Suprapubic skin (tissue), 4 donors: ENCODE measurements at regions not wholly inside any gene's neighbourhood (a gene's known extent, or its start where the extent isn't known, plus 50 kb on each side); places are given as distances from the start of the nearest gene placed in this dataset.

Source experiments
- DNase-seq, 2 donors: peaks; one replicate each; pipeline ENCODE4 v3.0.0-alpha.2; 2019; ENCODE audit warnings: low spot score in 2 of 2
- H3K27ac ChIP-seq: fragments of 200-600 bp; sonication (generic); one replicate; pipeline ENCODE4 v1.5.1; 2019
- H3K27me3 ChIP-seq: fragments of 200-600 bp; sonication (generic); one replicate; pipeline ENCODE4 v1.5.1; 2019
- H3K36me3 ChIP-seq: fragments of 200-600 bp; sonication (generic); one replicate; pipeline ENCODE4 v1.5.1; 2019
- H3K4me1 ChIP-seq: fragments of 200-600 bp; sonication (generic); one replicate; pipeline ENCODE4 v1.5.1; 2019
- H3K4me3 ChIP-seq: fragments of 200-600 bp; sonication (generic); one replicate; pipeline ENCODE4 v1.5.1; 2019; ENCODE audit warnings: mild to moderate bottlenecking
- H3K9me3 ChIP-seq: fragments of 200-600 bp; sonication (generic); one replicate; pipeline ENCODE4 v1.5.1; 2019
- EP300 ChIP-seq: sonication (generic); formaldehyde crosslinking; IDR thresholded peaks from one replicate; pipeline ENCODE4 v1.6.1; 2017; ENCODE audit warnings: antibody characterized with exemption
- POLR2A ChIP-seq, 2 donors: fragments of 450-650 bp; IDR thresholded peaks; one replicate each; pipeline ENCODE4 v1.6.1; 2017; ENCODE audit warnings: antibody characterized with exemption in 2 of 2, mild to moderate bottlenecking in 2 of 2, moderate library complexity in 2 of 2
- POLR2AphosphoS5 ChIP-seq, 3 donors: sonication (generic); formaldehyde crosslinking; IDR thresholded peaks; one replicate each; pipeline ENCODE4 v1.6.1; 2017; ENCODE audit warnings: antibody characterized with exemption in 3 of 3
- WGBS: methylation state at CpG from one replicate; pipeline ENCODE4 v1.1.5; 2018; 5-methylcytosine and 5-hydroxymethylcytosine counted together
- TF ChIP-seq, protein P1 (sequence below), 2 donors: fragments of 200-600 bp in 1 of 2; fragments of 450-650 bp in 1 of 2; sonication (generic) in 1 of 2; IDR thresholded peaks; one replicate each; pipeline ENCODE4 v1.5.1; 2016 to 2019; ENCODE audit warnings: antibody characterized with exemption in 2 of 2, mild to moderate bottlenecking in 1 of 2, moderate library complexity in 1 of 2

GRCh38 chr13:99737481-99738245 lies 233.9 kb downstream of the ZIC5 start:
- Histone ChIP-seq H3K27me3 (no peaks in the 10 kb centered on the region), H3K36me3 (no peaks in the 10 kb centered on the region), H3K27ac (no peak overlapping the region), H3K4me3 (no peak overlapping the region), H3K9me3 (no peaks in the 10 kb centered on the region), H3K4me1 (no peaks in the 10 kb centered on the region)
- DNase-seq, result no peak
- WGBS, result 93% methylated on average over 8 of the region's 8 CpGs
- TF ChIP-seq, protein P1, sequence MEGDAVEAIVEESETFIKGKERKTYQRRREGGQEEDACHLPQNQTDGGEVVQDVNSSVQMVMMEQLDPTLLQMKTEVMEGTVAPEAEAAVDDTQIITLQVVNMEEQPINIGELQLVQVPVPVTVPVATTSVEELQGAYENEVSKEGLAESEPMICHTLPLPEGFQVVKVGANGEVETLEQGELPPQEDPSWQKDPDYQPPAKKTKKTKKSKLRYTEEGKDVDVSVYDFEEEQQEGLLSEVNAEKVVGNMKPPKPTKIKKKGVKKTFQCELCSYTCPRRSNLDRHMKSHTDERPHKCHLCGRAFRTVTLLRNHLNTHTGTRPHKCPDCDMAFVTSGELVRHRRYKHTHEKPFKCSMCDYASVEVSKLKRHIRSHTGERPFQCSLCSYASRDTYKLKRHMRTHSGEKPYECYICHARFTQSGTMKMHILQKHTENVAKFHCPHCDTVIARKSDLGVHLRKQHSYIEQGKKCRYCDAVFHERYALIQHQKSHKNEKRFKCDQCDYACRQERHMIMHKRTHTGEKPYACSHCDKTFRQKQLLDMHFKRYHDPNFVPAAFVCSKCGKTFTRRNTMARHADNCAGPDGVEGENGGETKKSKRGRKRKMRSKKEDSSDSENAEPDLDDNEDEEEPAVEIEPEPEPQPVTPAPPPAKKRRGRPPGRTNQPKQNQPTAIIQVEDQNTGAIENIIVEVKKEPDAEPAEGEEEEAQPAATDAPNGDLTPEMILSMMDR (IDR thresholded peaks at IDR 0.05), result no peak
- TF ChIP-seq POLR2AphosphoS5 (IDR thresholded peaks at IDR 0.05), result no peak
- TF ChIP-seq POLR2A (IDR thresholded peaks at IDR 0.05), result no peak
- no peak for TF ChIP-seq EP300

GRCh38 chr13:99736541-99736940 lies 235.0 kb downstream of the ZIC5 start:
- H3K27ac ChIP-seq, result no peak overlapping the region
- 82% methylated on average over 3 of the region's 3 CpGs for WGBS
- H3K27me3 ChIP-seq, result no peaks in the 10 kb centered on the region
- no peaks in the 10 kb centered on the region for H3K36me3 ChIP-seq
- TF ChIP-seq, protein P1 (IDR thresholded peaks at IDR 0.05), result no peak
- TF ChIP-seq POLR2AphosphoS5 (IDR thresholded peaks at IDR 0.05) (no peak), POLR2A (IDR thresholded peaks at IDR 0.05) (no peak), EP300 (no peak)
- no peak overlapping the region for H3K4me3 ChIP-seq
- no peak for DNase-seq
- H3K9me3 ChIP-seq, result no peaks in the 10 kb centered on the region
- H3K4me1 ChIP-seq, result no peaks in the 10 kb centered on the region

DNA sequence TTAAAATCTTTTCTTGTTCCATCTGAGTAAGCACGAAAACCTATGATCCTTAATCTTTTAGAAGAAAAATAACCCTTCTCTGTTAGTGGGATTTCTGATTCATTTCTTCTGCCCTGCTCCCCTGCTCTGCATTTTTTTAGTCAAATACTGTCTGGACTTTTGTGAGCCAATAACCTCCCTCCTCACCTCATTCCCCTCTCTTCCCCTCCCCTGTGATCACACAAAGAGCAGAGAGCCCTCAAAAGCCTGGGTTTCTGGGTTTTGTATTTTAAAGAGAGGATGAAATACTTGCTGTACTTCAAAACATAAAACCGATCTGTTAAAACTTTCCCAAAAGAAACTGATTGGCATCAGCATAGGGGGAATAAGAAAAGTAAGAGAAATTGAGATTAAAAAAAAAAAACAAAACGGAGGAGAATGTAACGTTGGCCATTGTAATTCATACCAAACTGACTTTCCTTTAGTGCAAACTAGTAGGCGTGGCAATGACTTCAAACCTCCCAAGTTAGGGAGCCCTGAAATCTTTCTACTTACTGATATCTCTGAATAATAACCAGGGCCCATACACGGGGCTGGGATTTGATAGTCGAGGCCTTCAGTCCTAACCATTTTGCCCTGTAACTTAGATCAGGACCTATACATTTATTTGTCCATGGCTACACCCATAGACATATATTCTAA lies 232.9 kb downstream of the TM9SF2 start:
- no peaks in the 10 kb centered on the region for H3K9me3 ChIP-seq
- TF ChIP-seq POLR2AphosphoS5 (IDR thresholded peaks at IDR 0.05) (no peak), POLR2A (IDR thresholded peaks at IDR 0.05) (no peak), EP300 (no peak)
- TF ChIP-seq, protein P1 (IDR thresholded peaks at IDR 0.05), result no peak
- WGBS, result 72% methylated on average over 7 of the region's 7 CpGs
- H3K4me1 ChIP-seq, result no peaks in the 10 kb centered on the region
- no peak overlapping the region for H3K4me3 ChIP-seq
- no peaks in the 10 kb centered on the region for H3K27me3 ChIP-seq
- H3K36me3 ChIP-seq, result no peaks in the 10 kb centered on the region
- DNase-seq, result no peak
- no peak overlapping the region for H3K27ac ChIP-seq

GRCh38 chr13:99733346-99733745 lies 232.1 kb downstream of the TM9SF2 start:
- H3K9me3 ChIP-seq, result no peaks in the 10 kb centered on the region
- no peak overlapping the region for H3K4me3 ChIP-seq
- DNase-seq, result no peak
- no peaks in the 10 kb centered on the region for H3K36me3 ChIP-seq
- 67% methylated on average over 7 of the region's 7 CpGs for WGBS
- no peak overlapping the region for H3K27ac ChIP-seq
- TF ChIP-seq, protein P1 (IDR thresholded peaks at IDR 0.05), result no peak
- no peak for TF ChIP-seq EP300
- no peak for TF ChIP-seq POLR2A (IDR thresholded peaks at IDR 0.05)
- no peak for TF ChIP-seq POLR2AphosphoS5 (IDR thresholded peaks at IDR 0.05)
- no peaks in the 10 kb centered on the region for H3K4me1 ChIP-seq
- no peaks in the 10 kb centered on the region for H3K27me3 ChIP-seq

- H3K9me3 ChIP-seq, result no peaks in the 10 kb centered on the region
- H3K36me3 ChIP-seq, result no peaks in the 10 kb centered on the region
- TF ChIP-seq EP300, result no peak
- no peak for TF ChIP-seq POLR2A (IDR thresholded peaks at IDR 0.05)
- TF ChIP-seq POLR2AphosphoS5 (IDR thresholded peaks at IDR 0.05), result no peak
- TF ChIP-seq, protein P1 (IDR thresholded peaks at IDR 0.05), result no peak
- H3K27me3 ChIP-seq, result no peaks in the 10 kb centered on the region
- no peak overlapping the region for H3K4me3 ChIP-seq
- WGBS, result 74% methylated on average over 4 of the region's 4 CpGs
- no peak for DNase-seq
- no peak overlapping the region for H3K27ac ChIP-seq
- no peaks in the 10 kb centered on the region for H3K4me1 ChIP-seq
Observed at GRCh38 chr13:99731747-99732146, 230.5 kb downstream of the TM9SF2 start.
